Endothelial cell of umbilical vein (primary cell): ENCODE measurements at regions not wholly inside any gene's neighbourhood (a gene's known extent, or its start where the extent isn't known, plus 50 kb on each side); places are given as distances from the start of the nearest gene placed in this dataset.

Experiments used
- BruUV-seq: library from RNA; stranded (reverse); fragments of 400-500 nt; replicated peaks from 2 replicates; lab custom pipeline; 2021; lab: Mats Ljungman, UMichigan
- CTCF ChIA-PET: fragments of 300-600, 350-600 bp; sonication (Branson Sonifier 250); formaldehyde crosslinking; loops from one replicate; lab custom pipeline; 2021; ENCODE audit warnings: antibody characterized with exemption, inconsistent platforms; lab: Charles Lee
- POLR2A ChIA-PET: fragments of 300-600, 350-600 bp; sonication (Branson Sonifier 250); formaldehyde crosslinking; loops from one replicate; lab custom pipeline; 2021; ENCODE audit warnings: antibody characterized with exemption, inconsistent platforms; lab: Charles Lee
- DNase-seq: peaks from one replicate; pipeline ENCODE4 v3.0.0-alpha.2; 2011; ENCODE audit warnings: low read depth, low spot score
- FAIRE-seq: peaks from 2 replicates; lab custom pipeline; 2011; peaks lifted over from hg19 to GRCh38; lab: Jason Lieb, UNC
- H2AFZ ChIP-seq: 2 replicates; pipeline ENCODE4 v1.6.0; 2012; ENCODE audit warnings: low read depth, low read length, control low read depth, inconsistent platforms
- H3K27ac ChIP-seq: 2 replicates; pipeline ENCODE4 v1.5.1; 2011; ENCODE audit warnings: low read depth, mild to moderate bottlenecking, control low read depth, low read length, moderate library complexity; ENCODE audit not compliant: insufficient read depth
- H3K27me3 ChIP-seq, 2 experiments: 2 replicates each; pipeline versions ENCODE4 v1.6.0 to v1.6.1; 2011; ENCODE audit warnings: low read length in 2 of 2, mixed read lengths in 1 of 2; ENCODE audit not compliant: control insufficient read depth in 2 of 2, insufficient read depth in 2 of 2
- H3K36me3 ChIP-seq, 2 experiments: 2 replicates in 1 of 2; 3 replicates in 1 of 2; pipeline ENCODE4 v1.5.1; 2011; ENCODE audit warnings: low read length in 2 of 2, mild to moderate bottlenecking in 1 of 2, moderate library complexity in 1 of 2; ENCODE audit not compliant: control insufficient read depth in 2 of 2, insufficient read depth in 2 of 2; ENCODE audit errors: extremely low read depth in 1 of 2
- H3K4me1 ChIP-seq: 3 replicates; pipeline ENCODE4 v1.5.1; 2011; ENCODE audit warnings: mild to moderate bottlenecking, low read length; ENCODE audit not compliant: control insufficient read depth, insufficient read depth; ENCODE audit errors: extremely low read depth
- H3K4me2 ChIP-seq: 2 replicates; pipeline ENCODE4 v1.6.1; 2011; ENCODE audit warnings: low read length, control low read depth, mixed read lengths; ENCODE audit not compliant: insufficient read depth
- H3K4me3 ChIP-seq, 3 experiments: fragments of 200-600 bp in 1 of 3; sonication (generic), shearing (Covaris generic) in 1 of 3; replicated peaks in 1 of 3; 2 replicates each; pipeline ENCODE4 v1.5.1; 2011 to 2016; ENCODE audit warnings: control low read depth in 3 of 3, low read length in 3 of 3, mild to moderate bottlenecking in 2 of 3, inconsistent platforms in 1 of 3, low read depth in 1 of 3, moderate library complexity in 1 of 3; ENCODE audit not compliant: insufficient read depth in 1 of 3
- H3K79me2 ChIP-seq: 2 replicates; pipeline ENCODE4 v1.6.0; 2012; ENCODE audit warnings: low read length, inconsistent platforms; ENCODE audit not compliant: control insufficient read depth, insufficient read depth
- H3K9ac ChIP-seq: replicated peaks from 2 replicates; pipeline ENCODE3; 2011; ENCODE audit warnings: low read length, control low read depth; ENCODE audit not compliant: insufficient read depth; ENCODE audit errors: extremely low read depth
- H3K9me1 ChIP-seq: replicated peaks from 3 replicates; pipeline ENCODE4 v1.6.0; 2011; ENCODE audit warnings: mild to moderate bottlenecking, low read length; ENCODE audit not compliant: control insufficient read depth, insufficient read depth; ENCODE audit errors: extremely low read depth
- H3K9me3 ChIP-seq: replicated peaks from 2 replicates; pipeline ENCODE4 v1.5.1; 2012; ENCODE audit warnings: low read length, inconsistent platforms; ENCODE audit not compliant: control insufficient read depth, insufficient read depth
- H4K20me1 ChIP-seq: replicated peaks from 2 replicates; pipeline ENCODE3; 2011; ENCODE audit warnings: mild to moderate bottlenecking, low read length; ENCODE audit not compliant: control insufficient read depth, insufficient read depth; ENCODE audit errors: extremely low read depth
- FOS ChIP-seq: IDR thresholded peaks from 2 replicates; pipeline ENCODE4 v1.6.1; 2011; ENCODE audit warnings: mild to moderate bottlenecking, low read length, moderate library complexity, borderline replicate concordance; ENCODE audit not compliant: insufficient read depth
- GATA2 ChIP-seq: IDR thresholded peaks from 2 replicates; pipeline ENCODE4 v1.7.0; 2011; ENCODE audit warnings: low read depth, mild to moderate bottlenecking, moderate library complexity, mixed read lengths, low read length; ENCODE audit not compliant: insufficient read length, insufficient read depth
- JUN ChIP-seq: IDR thresholded peaks from 2 replicates; pipeline ENCODE4 v1.6.1; 2011; ENCODE audit warnings: borderline replicate concordance, low read depth; ENCODE audit not compliant: insufficient read length, insufficient read depth
- MAX ChIP-seq: IDR thresholded peaks from 2 replicates; pipeline ENCODE4 v1.6.1; 2011; ENCODE audit not compliant: insufficient read depth, insufficient read length
- POLR2A ChIP-seq: IDR thresholded peaks from 2 replicates; pipeline ENCODE4 v1.6.1; 2012; ENCODE audit warnings: low read depth, mild to moderate bottlenecking, control low read depth, low read length
- POLR2AphosphoS5 ChIP-seq: IDR thresholded peaks from 2 replicates; pipeline ENCODE4 v1.6.1; 2012; ENCODE audit warnings: low read depth, mild to moderate bottlenecking, control low read depth, low read length, moderate library complexity; ENCODE audit not compliant: insufficient read depth
- dilution Hi-C: fragments of 300-500 bp; cut with MboI; formaldehyde crosslinking; loops from one replicate; pipeline ENCODE4 v1.15.0; 2019; ENCODE audit warnings: low sequenced_read_pairs; ENCODE audit not compliant: extremely low pct_ligation_motif_present
- intact Hi-C: fragments of 100-400 bp; cut with micrococcal nuclease; formaldehyde crosslinking; loops from one replicate; pipeline ENCODE4 v1.10.0; 2022
- TF ChIP-seq, protein P1 (sequence below), 2 donors: IDR thresholded peaks; 1 replicate in 1 of 2; 2 replicates in 1 of 2; pipeline ENCODE4 v1.5.1; 2011; ENCODE audit warnings: low read length in 2 of 2, mild to moderate bottlenecking in 2 of 2, moderate library complexity in 2 of 2, control low read depth in 1 of 2, inconsistent platforms in 1 of 2, low read depth in 1 of 2; ENCODE audit not compliant: insufficient read depth in 1 of 2; ENCODE audit errors: extremely low read depth in 1 of 2

DNA sequence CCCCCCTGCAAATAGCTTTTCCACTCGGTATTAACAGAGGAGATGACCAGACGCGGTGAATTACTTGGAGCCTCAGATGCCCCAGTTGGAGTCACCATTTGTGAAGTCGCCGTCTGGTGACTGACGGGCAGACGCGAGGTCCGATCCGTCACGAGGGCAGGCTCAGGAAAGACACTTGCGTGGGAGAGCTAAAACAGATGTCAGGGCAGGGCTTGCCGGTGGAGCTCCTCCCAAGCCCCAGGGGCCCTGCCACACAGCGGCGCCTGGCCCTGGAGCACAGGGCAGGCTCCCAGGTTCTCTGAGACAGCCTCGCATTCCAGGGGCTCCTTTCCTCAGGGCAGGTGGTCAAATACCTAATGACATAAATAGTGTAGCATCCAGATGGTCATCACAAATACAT lies 348.3 kb downstream of the C16orf95 start:
- H3K27me3 ChIP-seq, result no peaks in the 10 kb centered on the region
- intact Hi-C loops, result no loop called here
- no peaks in the 10 kb centered on the region for H3K9me1 ChIP-seq
- no peak overlapping the region for H2AFZ ChIP-seq
- no TSS peak for BruUV-seq
- no peaks in the 10 kb centered on the region for H3K79me2 ChIP-seq
- no peak overlapping the region for H3K27ac ChIP-seq
- H3K9me3 ChIP-seq, result no peaks in the 10 kb centered on the region
- dilution Hi-C loops, result no loop called here
- no peak for DNase-seq
- H4K20me1 ChIP-seq, result no peaks in the 10 kb centered on the region
- no peaks in the 10 kb centered on the region for H3K4me1 ChIP-seq
- no peaks in the 10 kb centered on the region for H3K36me3 ChIP-seq
- H3K4me2 ChIP-seq, result no peak overlapping the region
- CTCF ChIA-PET, result interaction anchor here (1.7 kb wide), 1 partner anchor 20 kb away, joined by 4 read pairs; no protein-coding TSS in a partner anchor
- TF ChIP-seq JUN, result no peak
- TF ChIP-seq, protein P1, sequence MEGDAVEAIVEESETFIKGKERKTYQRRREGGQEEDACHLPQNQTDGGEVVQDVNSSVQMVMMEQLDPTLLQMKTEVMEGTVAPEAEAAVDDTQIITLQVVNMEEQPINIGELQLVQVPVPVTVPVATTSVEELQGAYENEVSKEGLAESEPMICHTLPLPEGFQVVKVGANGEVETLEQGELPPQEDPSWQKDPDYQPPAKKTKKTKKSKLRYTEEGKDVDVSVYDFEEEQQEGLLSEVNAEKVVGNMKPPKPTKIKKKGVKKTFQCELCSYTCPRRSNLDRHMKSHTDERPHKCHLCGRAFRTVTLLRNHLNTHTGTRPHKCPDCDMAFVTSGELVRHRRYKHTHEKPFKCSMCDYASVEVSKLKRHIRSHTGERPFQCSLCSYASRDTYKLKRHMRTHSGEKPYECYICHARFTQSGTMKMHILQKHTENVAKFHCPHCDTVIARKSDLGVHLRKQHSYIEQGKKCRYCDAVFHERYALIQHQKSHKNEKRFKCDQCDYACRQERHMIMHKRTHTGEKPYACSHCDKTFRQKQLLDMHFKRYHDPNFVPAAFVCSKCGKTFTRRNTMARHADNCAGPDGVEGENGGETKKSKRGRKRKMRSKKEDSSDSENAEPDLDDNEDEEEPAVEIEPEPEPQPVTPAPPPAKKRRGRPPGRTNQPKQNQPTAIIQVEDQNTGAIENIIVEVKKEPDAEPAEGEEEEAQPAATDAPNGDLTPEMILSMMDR (IDR thresholded peaks at IDR 0.05; ENCODE audit: extremely low read depth in 1 of 2, insufficient read depth in 1 of 2, low read depth in 1 of 2, low read length in 2 of 2), result no peak
- TF ChIP-seq POLR2AphosphoS5, result no peak
- FAIRE-seq, result no peak
- H3K9ac ChIP-seq, result no peak overlapping the region
- POLR2A ChIA-PET, result no interaction called here
- H3K4me3 ChIP-seq, result no peak overlapping the region

GRCh38 chr16:86969716-86970115 lies 347.5 kb downstream of the C16orf95 start:
- Histone ChIP-seq H3K9ac (no peak overlapping the region), H2AFZ (no peak overlapping the region), H3K4me1 (no peaks in the 10 kb centered on the region), H4K20me1 (no peaks in the 10 kb centered on the region), H3K36me3 (no peaks in the 10 kb centered on the region), H3K9me1 (no peaks in the 10 kb centered on the region), H3K27me3 (no peaks in the 10 kb centered on the region), H3K4me3 (no peak overlapping the region), H3K9me3 (no peaks in the 10 kb centered on the region), H3K27ac (no peak overlapping the region), H3K79me2 (no peaks in the 10 kb centered on the region), H3K4me2 (no peak overlapping the region)
- CTCF ChIA-PET, result no interaction called here
- DNase-seq (no peak), FAIRE-seq (no peak)
- POLR2A ChIA-PET, result no interaction called here
- dilution Hi-C loops, result no loop called here
- TF ChIP-seq FOS (no peak), POLR2A (no peak), MAX (no peak), POLR2AphosphoS5 (no peak), GATA2 (no peak), JUN (no peak)
- TF ChIP-seq, protein P1 (IDR thresholded peaks at IDR 0.05; ENCODE audit: extremely low read depth in 1 of 2, insufficient read depth in 1 of 2, low read depth in 1 of 2, low read length in 2 of 2), result no peak
- BruUV-seq, result no TSS peak
- intact Hi-C loops, result no loop called here
